Neural cell (in vitro differentiated cells): ENCODE measurements at regions not wholly inside any gene's neighbourhood (a gene's known extent, or its start where the extent isn't known, plus 50 kb on each side); places are given as distances from the start of the nearest gene placed in this dataset.

Experiments
- H2AFZ ChIP-seq: fragments of 200-600, 300-800 bp; sonication (generic), shearing (Covaris generic); 2 replicates; pipeline ENCODE4 v1.6.0; 2014; ENCODE audit warnings: low read depth, mild to moderate bottlenecking, antibody characterized with exemption, low read length, moderate library complexity
- H3F3A ChIP-seq: fragments of 200-600 bp; shearing (Covaris generic); 2 replicates; pipeline ENCODE4 v1.6.1; 2016; ENCODE audit warnings: mild to moderate bottlenecking, moderate library complexity, mixed read lengths, antibody characterized with exemption, low read length; ENCODE audit not compliant: insufficient read depth, poor library complexity, severe bottlenecking
- H3K27ac ChIP-seq: fragments of 200-600, 300-800 bp; sonication (generic), shearing (Covaris generic); 2 replicates; pipeline ENCODE4 v1.5.1; 2014; ENCODE audit warnings: mild to moderate bottlenecking, low read length, moderate library complexity
- H3K27me3 ChIP-seq: fragments of 300-800, 200-600 bp; sonication (generic), shearing (Covaris generic); 2 replicates; pipeline ENCODE4 v1.6.0; 2014; ENCODE audit warnings: mild to moderate bottlenecking, low read depth, low read length, moderate library complexity; ENCODE audit not compliant: insufficient read depth
- H3K36me3 ChIP-seq: fragments of 300-800, 200-600 bp; sonication (generic), shearing (Covaris generic); 2 replicates; pipeline ENCODE4 v1.5.1; 2014; ENCODE audit warnings: mild to moderate bottlenecking, antibody characterized with exemption, low read length, moderate library complexity; ENCODE audit not compliant: insufficient read depth
- H3K4me2 ChIP-seq: fragments of 300-800, 200-600 bp; sonication (generic), shearing (Covaris generic); 2 replicates; pipeline ENCODE4 v1.6.0; 2014; ENCODE audit warnings: mild to moderate bottlenecking, low read length
- H3K4me3 ChIP-seq: fragments of 300-800, 200-600 bp; sonication (generic), shearing (Covaris generic); 2 replicates; pipeline ENCODE4 v1.5.1; 2014; ENCODE audit warnings: mild to moderate bottlenecking, low read length, moderate library complexity
- H3K79me2 ChIP-seq: fragments of 200-600 bp; shearing (Covaris generic); replicated peaks from 2 replicates; pipeline ENCODE4 v1.6.0; 2014; ENCODE audit warnings: mild to moderate bottlenecking, low read length, moderate library complexity; ENCODE audit not compliant: insufficient read depth
- H3K9ac ChIP-seq: fragments of 300-800, 200-600 bp; sonication (generic), shearing (Covaris generic); 2 replicates; pipeline ENCODE4 v1.6.1; 2016; ENCODE audit warnings: mild to moderate bottlenecking, low read length, mixed read lengths
- H3K9me2 ChIP-seq: fragments of 200-600 bp; shearing (Covaris generic); 2 replicates; pipeline ENCODE4 v1.6.1; 2016; ENCODE audit warnings: mild to moderate bottlenecking, low read length, mixed read lengths; ENCODE audit not compliant: insufficient read depth
- H3K9me3 ChIP-seq: fragments of 200-600, 300-800 bp; sonication (generic), shearing (Covaris generic); 2 replicates; pipeline ENCODE4 v1.6.1; 2016; ENCODE audit warnings: mild to moderate bottlenecking, mixed run types, low read length, moderate library complexity, mixed read lengths
- H4K20me1 ChIP-seq: fragments of 200-600 bp; shearing (Covaris generic); 2 replicates; pipeline ENCODE4 v1.6.1; 2016; ENCODE audit warnings: mild to moderate bottlenecking, mixed run types; ENCODE audit not compliant: insufficient read depth
- EP300 ChIP-seq: fragments of 450-650 bp; conservative IDR thresholded peaks from 2 replicates; pipeline ENCODE4 v1.6.1; 2014; ENCODE audit warnings: antibody characterized with exemption, mild to moderate bottlenecking, moderate library complexity; ENCODE audit not compliant: poor library complexity, severe bottlenecking
- EZH2 ChIP-seq: fragments of 200-600, 300-800 bp; shearing (Covaris generic), sonication (generic); IDR thresholded peaks from 2 replicates; pipeline ENCODE4 v1.6.1; 2014; ENCODE audit warnings: antibody characterized with exemption, low read length, borderline replicate concordance, mild to moderate bottlenecking; ENCODE audit not compliant: insufficient read depth, poor library complexity, severe bottlenecking
- MXI1 ChIP-seq: fragments of 450-650 bp; conservative IDR thresholded peaks from 2 replicates; pipeline ENCODE4 v1.6.1; 2014; ENCODE audit warnings: antibody characterized with exemption, mild to moderate bottlenecking; ENCODE audit not compliant: poor library complexity, severe bottlenecking
- POLR2AphosphoS5 ChIP-seq: IDR thresholded peaks from 2 replicates; pipeline ENCODE4 v1.6.1; 2012
- RAD21 ChIP-seq: fragments of 450-650 bp; conservative IDR thresholded peaks from 2 replicates; pipeline ENCODE4 v1.6.1; 2014; ENCODE audit warnings: antibody characterized with exemption, mild to moderate bottlenecking, moderate library complexity
- SMC3 ChIP-seq: fragments of 450-650 bp; conservative IDR thresholded peaks from 2 replicates; pipeline ENCODE4 v1.6.1; 2014; ENCODE audit warnings: antibody characterized with exemption, mild to moderate bottlenecking, moderate library complexity; ENCODE audit not compliant: poor library complexity
- TAF1 ChIP-seq: IDR thresholded peaks from 2 replicates; pipeline ENCODE4 v1.6.1; 2012; ENCODE audit warnings: low read depth
- TF ChIP-seq, protein P1 (sequence below): IDR thresholded peaks from 2 replicates; pipeline ENCODE4 v1.6.1; 2012; ENCODE audit warnings: borderline replicate concordance
- TF ChIP-seq, protein P2 (sequence below): fragments of 450-650 bp; IDR thresholded peaks from 2 replicates; pipeline ENCODE4 v1.5.1; 2014; ENCODE audit warnings: antibody characterized with exemption, mild to moderate bottlenecking, moderate library complexity; ENCODE audit not compliant: poor library complexity, severe bottlenecking

DNA sequence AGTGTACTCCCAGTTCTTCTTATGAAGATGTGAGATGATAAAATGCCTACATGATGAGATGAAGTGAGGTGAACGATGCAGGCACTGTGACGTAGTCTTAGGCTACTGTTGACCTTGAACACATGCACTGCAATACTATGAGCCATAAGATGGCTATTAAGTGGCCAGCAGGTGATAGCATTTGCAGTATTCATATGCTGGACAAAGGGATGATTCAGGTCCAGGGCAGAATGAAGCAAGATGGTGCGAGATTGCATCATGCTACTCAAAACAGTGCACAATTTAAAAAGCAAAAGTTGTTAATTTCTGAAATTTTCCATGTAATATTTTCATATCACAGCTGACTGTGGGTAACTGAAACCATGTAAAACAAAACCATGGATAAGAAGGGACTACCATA, 781.4 kb downstream of the PCDH18 start:
- Histone ChIP-seq H3K27ac (no peak overlapping the region), H4K20me1 (no peaks in the 10 kb centered on the region), H3K9me3 (peaks cover 3% of the 10 kb centered on the region), H3K4me3 (no peak overlapping the region), H3K36me3 (no peaks in the 10 kb centered on the region), H3K27me3 (no peaks in the 10 kb centered on the region), H2AFZ (no peak overlapping the region), H3K4me2 (no peak overlapping the region), H3K9me2 (no peaks in the 10 kb centered on the region), H3K79me2 (no peaks in the 10 kb centered on the region), H3K9ac (no peak overlapping the region), H3F3A (no peaks in the 10 kb centered on the region)
- TF ChIP-seq EZH2 (no peak), EP300 (no peak), SMC3 (no peak), POLR2AphosphoS5 (no peak), TAF1 (no peak), MXI1 (no peak), RAD21 (no peak)
- TF ChIP-seq, protein P1, sequence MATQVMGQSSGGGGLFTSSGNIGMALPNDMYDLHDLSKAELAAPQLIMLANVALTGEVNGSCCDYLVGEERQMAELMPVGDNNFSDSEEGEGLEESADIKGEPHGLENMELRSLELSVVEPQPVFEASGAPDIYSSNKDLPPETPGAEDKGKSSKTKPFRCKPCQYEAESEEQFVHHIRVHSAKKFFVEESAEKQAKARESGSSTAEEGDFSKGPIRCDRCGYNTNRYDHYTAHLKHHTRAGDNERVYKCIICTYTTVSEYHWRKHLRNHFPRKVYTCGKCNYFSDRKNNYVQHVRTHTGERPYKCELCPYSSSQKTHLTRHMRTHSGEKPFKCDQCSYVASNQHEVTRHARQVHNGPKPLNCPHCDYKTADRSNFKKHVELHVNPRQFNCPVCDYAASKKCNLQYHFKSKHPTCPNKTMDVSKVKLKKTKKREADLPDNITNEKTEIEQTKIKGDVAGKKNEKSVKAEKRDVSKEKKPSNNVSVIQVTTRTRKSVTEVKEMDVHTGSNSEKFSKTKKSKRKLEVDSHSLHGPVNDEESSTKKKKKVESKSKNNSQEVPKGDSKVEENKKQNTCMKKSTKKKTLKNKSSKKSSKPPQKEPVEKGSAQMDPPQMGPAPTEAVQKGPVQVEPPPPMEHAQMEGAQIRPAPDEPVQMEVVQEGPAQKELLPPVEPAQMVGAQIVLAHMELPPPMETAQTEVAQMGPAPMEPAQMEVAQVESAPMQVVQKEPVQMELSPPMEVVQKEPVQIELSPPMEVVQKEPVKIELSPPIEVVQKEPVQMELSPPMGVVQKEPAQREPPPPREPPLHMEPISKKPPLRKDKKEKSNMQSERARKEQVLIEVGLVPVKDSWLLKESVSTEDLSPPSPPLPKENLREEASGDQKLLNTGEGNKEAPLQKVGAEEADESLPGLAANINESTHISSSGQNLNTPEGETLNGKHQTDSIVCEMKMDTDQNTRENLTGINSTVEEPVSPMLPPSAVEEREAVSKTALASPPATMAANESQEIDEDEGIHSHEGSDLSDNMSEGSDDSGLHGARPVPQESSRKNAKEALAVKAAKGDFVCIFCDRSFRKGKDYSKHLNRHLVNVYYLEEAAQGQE = no peak
- TF ChIP-seq, protein P2, sequence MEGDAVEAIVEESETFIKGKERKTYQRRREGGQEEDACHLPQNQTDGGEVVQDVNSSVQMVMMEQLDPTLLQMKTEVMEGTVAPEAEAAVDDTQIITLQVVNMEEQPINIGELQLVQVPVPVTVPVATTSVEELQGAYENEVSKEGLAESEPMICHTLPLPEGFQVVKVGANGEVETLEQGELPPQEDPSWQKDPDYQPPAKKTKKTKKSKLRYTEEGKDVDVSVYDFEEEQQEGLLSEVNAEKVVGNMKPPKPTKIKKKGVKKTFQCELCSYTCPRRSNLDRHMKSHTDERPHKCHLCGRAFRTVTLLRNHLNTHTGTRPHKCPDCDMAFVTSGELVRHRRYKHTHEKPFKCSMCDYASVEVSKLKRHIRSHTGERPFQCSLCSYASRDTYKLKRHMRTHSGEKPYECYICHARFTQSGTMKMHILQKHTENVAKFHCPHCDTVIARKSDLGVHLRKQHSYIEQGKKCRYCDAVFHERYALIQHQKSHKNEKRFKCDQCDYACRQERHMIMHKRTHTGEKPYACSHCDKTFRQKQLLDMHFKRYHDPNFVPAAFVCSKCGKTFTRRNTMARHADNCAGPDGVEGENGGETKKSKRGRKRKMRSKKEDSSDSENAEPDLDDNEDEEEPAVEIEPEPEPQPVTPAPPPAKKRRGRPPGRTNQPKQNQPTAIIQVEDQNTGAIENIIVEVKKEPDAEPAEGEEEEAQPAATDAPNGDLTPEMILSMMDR = no peak

DNA sequence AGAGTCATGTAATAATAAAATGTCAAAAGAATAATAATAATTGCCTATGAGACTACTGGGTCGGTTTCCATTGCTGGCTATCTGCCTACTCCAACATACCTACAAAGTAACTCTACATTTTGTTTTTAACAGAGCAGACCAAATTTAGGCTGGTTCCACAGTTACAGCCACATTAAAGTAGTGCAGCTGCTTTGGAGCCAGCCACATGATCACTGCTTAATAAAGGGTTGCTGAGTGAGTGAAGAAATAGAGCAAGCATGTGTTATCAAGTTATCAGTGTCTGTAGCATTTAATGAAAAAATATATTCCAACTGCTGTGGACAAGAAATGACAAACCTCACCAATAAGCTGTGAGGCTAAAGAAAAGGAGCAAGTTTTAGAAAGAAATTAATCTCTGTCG, 782.3 kb downstream of the PCDH18 start:
- Histone ChIP-seq H3K79me2 (no peaks in the 10 kb centered on the region), H3K4me3 (no peak overlapping the region), H3K9me3 (peaks cover 3% of the 10 kb centered on the region), H2AFZ (no peak overlapping the region), H3K4me2 (no peak overlapping the region), H3K27me3 (no peaks in the 10 kb centered on the region), H3K27ac (no peak overlapping the region), H4K20me1 (no peaks in the 10 kb centered on the region), H3K9ac (no peak overlapping the region), H3K9me2 (no peaks in the 10 kb centered on the region), H3K36me3 (no peaks in the 10 kb centered on the region), H3F3A (no peaks in the 10 kb centered on the region)
- TF ChIP-seq TAF1 (no peak), POLR2AphosphoS5 (no peak), SMC3 (no peak), MXI1 (no peak), EP300 (no peak), RAD21 (no peak), EZH2 (no peak)
- TF ChIP-seq, protein P2 = no peak
- TF ChIP-seq, protein P1 = no peak
